ENCODE measurements at regions not wholly inside any gene's neighbourhood (a gene's known extent, or its start where the extent isn't known, plus 50 kb on each side); places are given as distances from the start of the nearest gene placed in this dataset.
"Not testable (repeated sequence)": the region's sequence is repeated elsewhere in the genome, so short reads cannot be mapped to it uniquely, and the experiment has no call there.

DNA sequence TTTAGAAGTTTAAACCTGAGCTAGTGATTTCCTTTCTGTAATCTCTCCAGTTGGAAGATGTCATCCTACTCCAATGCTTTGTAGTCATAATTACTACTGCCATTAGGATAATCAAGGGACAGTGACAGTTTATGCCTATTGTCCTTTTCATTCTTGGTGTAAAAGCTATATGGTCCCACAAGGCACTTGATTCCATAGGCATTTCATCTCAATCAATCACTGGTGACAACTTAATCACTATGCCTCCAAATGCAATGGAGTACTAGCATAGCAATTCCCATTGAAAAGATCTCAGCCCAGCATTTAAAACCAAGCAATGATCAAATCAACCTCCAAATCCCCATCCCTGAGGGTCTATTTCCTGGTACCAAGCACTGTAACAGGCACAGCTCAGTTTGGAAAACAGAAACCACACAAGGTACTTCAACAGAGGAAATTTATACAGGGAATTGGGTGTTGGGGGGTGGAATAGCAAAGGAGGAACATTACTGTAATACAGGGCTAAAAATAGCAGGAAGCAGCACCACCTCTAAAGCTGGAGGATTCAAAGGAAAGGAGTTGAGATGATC is 51.0 kb downstream of the FHIP2A start:
- Histone ChIP-seq H4K20me1 (ENCODE audit: insufficient read depth, low read length) (no peaks in the 10 kb centered on the region), H3K27ac (ENCODE audit: low read length) (no peak overlapping the region), H3K4me3 (ENCODE audit: low read depth in 1 of 2, low read length in 2 of 2) (no peak overlapping the region), H2AFZ (ENCODE audit: low read depth, low read length) (no peak overlapping the region), H3K27me3 (ENCODE audit: insufficient read depth, low read length, poor library complexity) (no peaks in the 10 kb centered on the region), H3K4me2 (ENCODE audit: insufficient read depth, low read length) (no peak overlapping the region), H3K79me2 (ENCODE audit: insufficient read depth, low read length) (no peaks in the 10 kb centered on the region), H3K9ac (ENCODE audit: low read depth, low read length) (no peak overlapping the region), H3K4me1 (ENCODE audit: insufficient read depth, low read length) (no peaks in the 10 kb centered on the region), H3K36me3 (ENCODE audit: insufficient read depth, low read length) (no peaks in the 10 kb centered on the region), H3K9me3 (ENCODE audit: insufficient read depth, low read length, severe bottlenecking) (no peaks in the 10 kb centered on the region)
- TF ChIP-seq, protein P1, sequence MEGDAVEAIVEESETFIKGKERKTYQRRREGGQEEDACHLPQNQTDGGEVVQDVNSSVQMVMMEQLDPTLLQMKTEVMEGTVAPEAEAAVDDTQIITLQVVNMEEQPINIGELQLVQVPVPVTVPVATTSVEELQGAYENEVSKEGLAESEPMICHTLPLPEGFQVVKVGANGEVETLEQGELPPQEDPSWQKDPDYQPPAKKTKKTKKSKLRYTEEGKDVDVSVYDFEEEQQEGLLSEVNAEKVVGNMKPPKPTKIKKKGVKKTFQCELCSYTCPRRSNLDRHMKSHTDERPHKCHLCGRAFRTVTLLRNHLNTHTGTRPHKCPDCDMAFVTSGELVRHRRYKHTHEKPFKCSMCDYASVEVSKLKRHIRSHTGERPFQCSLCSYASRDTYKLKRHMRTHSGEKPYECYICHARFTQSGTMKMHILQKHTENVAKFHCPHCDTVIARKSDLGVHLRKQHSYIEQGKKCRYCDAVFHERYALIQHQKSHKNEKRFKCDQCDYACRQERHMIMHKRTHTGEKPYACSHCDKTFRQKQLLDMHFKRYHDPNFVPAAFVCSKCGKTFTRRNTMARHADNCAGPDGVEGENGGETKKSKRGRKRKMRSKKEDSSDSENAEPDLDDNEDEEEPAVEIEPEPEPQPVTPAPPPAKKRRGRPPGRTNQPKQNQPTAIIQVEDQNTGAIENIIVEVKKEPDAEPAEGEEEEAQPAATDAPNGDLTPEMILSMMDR (IDR thresholded peaks at IDR 0.05; ENCODE audit: borderline replicate concordance, extremely low read depth, low read length, poor library complexity, severe bottlenecking), result no peak
- no peak for TF ChIP-seq EZH2 (IDR thresholded peaks at IDR 0.05; ENCODE audit: borderline replicate concordance, low read depth, low read length, severe bottlenecking)
- ATAC-seq (ENCODE audit: insufficient read depth, low read depth), result no peak
- no peak for DNase-seq

DNA sequence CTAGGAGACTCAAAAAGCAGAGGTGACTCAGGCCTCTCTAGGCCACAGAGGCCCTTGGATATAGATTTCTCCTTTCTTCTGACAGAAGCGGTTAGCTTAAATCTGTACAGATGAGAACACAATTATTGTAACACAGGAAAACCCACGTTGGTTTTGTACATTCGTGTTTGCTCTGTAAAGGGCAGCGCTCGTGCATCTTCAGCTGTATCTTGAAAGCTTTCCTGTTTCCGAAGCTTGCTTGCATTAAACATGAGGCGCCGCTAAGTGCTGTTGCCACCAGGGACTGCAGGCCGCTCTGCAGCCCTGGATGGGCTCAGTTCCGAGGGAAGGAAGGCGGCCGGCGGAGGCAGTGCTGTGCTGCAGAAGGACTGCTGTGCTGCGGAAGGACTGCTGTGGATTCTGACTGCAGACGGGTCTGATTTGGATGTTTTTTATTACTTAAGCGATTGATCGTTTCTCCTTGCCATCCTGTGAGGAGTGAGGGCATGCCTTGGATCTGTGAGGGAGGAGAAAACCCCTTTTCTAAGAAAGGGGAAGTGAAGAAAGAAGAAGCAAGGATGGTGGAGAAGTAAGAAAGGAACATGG is 53.3 kb downstream of the FHIP2A start:
- no peak overlapping the region for H3K4me2 ChIP-seq (ENCODE audit: insufficient read depth, low read length)
- DNase-seq (no peak), ATAC-seq (ENCODE audit: insufficient read depth, low read depth) (no peak)
- peaks cover 6% of the 10 kb centered on the region for H3K4me1 ChIP-seq (ENCODE audit: insufficient read depth, low read length)
- no peaks in the 10 kb centered on the region for H3K79me2 ChIP-seq (ENCODE audit: insufficient read depth, low read length)
- no peak overlapping the region for H3K9ac ChIP-seq (ENCODE audit: low read depth, low read length)
- H3K27ac ChIP-seq (ENCODE audit: low read length), result no peak overlapping the region
- no peak overlapping the region for H3K4me3 ChIP-seq (ENCODE audit: low read depth in 1 of 2, low read length in 2 of 2)
- H3K36me3 ChIP-seq (ENCODE audit: insufficient read depth, low read length), result no peaks in the 10 kb centered on the region
- no peaks in the 10 kb centered on the region for H3K9me3 ChIP-seq (ENCODE audit: insufficient read depth, low read length, severe bottlenecking)
- no peak overlapping the region for H2AFZ ChIP-seq (ENCODE audit: low read depth, low read length)
- H3K27me3 ChIP-seq (ENCODE audit: insufficient read depth, low read length, poor library complexity), result no peaks in the 10 kb centered on the region
- no peaks in the 10 kb centered on the region for H4K20me1 ChIP-seq (ENCODE audit: insufficient read depth, low read length)
- TF ChIP-seq, protein P1 (IDR thresholded peaks at IDR 0.05; ENCODE audit: borderline replicate concordance, extremely low read depth, low read length, poor library complexity, severe bottlenecking), result no peak
- TF ChIP-seq EZH2 (IDR thresholded peaks at IDR 0.05; ENCODE audit: borderline replicate concordance, low read depth, low read length, severe bottlenecking), result no peak

DNA sequence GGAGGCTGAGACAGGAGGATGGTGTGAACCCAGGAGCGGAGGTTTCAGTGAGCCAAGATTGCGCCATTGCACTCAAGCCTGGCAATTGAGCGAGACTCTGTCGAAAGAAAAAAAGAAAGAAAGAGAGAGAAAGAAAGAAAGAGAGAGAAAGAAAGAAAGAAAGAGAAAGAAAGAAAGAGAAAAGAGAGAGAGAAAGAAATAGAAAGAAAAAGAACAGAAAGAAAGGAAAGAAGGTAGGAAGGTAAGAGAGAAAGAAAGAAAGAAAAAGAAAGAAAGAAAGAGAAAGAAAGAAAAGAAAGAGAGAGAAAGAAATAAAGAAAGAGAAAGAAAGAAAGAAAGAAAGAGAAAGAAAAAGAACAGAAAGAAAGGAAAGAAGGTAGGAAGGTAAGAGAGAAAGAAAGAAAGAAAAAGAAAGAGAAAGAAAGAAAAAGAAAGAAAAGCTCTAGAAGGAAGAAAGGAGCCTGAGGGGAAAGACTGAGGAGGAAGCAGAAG is 54.1 kb downstream of the FHIP2A start:
- H3K27ac ChIP-seq (ENCODE audit: low read length); DNase-seq; H3K9me3 ChIP-seq (ENCODE audit: insufficient read depth, low read length, severe bottlenecking); H3K4me3 ChIP-seq (ENCODE audit: low read depth in 1 of 2, low read length in 2 of 2); H3K36me3 ChIP-seq (ENCODE audit: insufficient read depth, low read length); H3K4me1 ChIP-seq (ENCODE audit: insufficient read depth, low read length); H4K20me1 ChIP-seq (ENCODE audit: insufficient read depth, low read length); H3K9ac ChIP-seq (ENCODE audit: low read depth, low read length); H2AFZ ChIP-seq (ENCODE audit: low read depth, low read length); H3K79me2 ChIP-seq (ENCODE audit: insufficient read depth, low read length); H3K27me3 ChIP-seq (ENCODE audit: insufficient read depth, low read length, poor library complexity); ATAC-seq (ENCODE audit: insufficient read depth, low read depth); H3K4me2 ChIP-seq (ENCODE audit: insufficient read depth, low read length): not testable (repeated sequence)

DNA sequence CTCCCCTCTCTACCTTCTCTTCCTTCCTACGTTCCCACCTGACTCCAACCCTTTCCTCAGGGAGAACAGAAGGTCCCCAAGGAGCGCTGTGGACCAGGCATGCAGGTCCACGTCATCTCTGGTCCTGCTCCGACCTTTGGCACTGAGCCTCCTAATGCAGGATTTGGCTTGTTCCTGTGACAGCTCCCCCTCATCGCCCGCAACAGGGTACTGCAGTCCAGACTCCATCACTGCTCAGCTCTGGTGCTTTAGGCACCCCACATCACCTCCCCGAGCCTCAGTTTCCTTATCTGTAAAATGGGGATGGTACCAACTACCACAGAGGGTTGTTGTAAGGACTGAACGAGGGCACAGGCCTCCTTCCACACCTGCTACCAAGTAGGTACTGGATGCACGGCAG is 54.6 kb downstream of the FHIP2A start:
- Histone ChIP-seq H3K4me3 (ENCODE audit: low read depth in 1 of 2, low read length in 2 of 2) (no peak overlapping the region), H3K27ac (ENCODE audit: low read length) (no peak overlapping the region), H3K79me2 (ENCODE audit: insufficient read depth, low read length) (no peaks in the 10 kb centered on the region), H3K9me3 (ENCODE audit: insufficient read depth, low read length, severe bottlenecking) (no peaks in the 10 kb centered on the region), H3K9ac (ENCODE audit: low read depth, low read length) (no peak overlapping the region), H3K4me2 (ENCODE audit: insufficient read depth, low read length) (no peak overlapping the region), H3K4me1 (ENCODE audit: insufficient read depth, low read length) (peaks cover 7% of the 10 kb centered on the region), H4K20me1 (ENCODE audit: insufficient read depth, low read length) (no peaks in the 10 kb centered on the region), H2AFZ (ENCODE audit: low read depth, low read length) (no peak overlapping the region), H3K27me3 (ENCODE audit: insufficient read depth, low read length, poor library complexity) (no peaks in the 10 kb centered on the region), H3K36me3 (ENCODE audit: insufficient read depth, low read length) (no peaks in the 10 kb centered on the region)
- no peak for DNase-seq
- TF ChIP-seq, protein P1 (IDR thresholded peaks at IDR 0.05; ENCODE audit: borderline replicate concordance, extremely low read depth, low read length, poor library complexity, severe bottlenecking), result no peak
- TF ChIP-seq EZH2 (IDR thresholded peaks at IDR 0.05; ENCODE audit: borderline replicate concordance, low read depth, low read length, severe bottlenecking), result no peak
- no peak for ATAC-seq (ENCODE audit: insufficient read depth, low read depth)
